H9 (cell line): ENCODE measurements at regions not wholly inside any gene's neighbourhood (a gene's known extent, or its start where the extent isn't known, plus 50 kb on each side); places are given as distances from the start of the nearest gene placed in this dataset.

ENCODE experiments used
- DNase-seq: peaks from one replicate; pipeline ENCODE4 v3.0.0-alpha.2; 2017
- H2AFZ ChIP-seq: one replicate; pipeline ENCODE4 v1.6.1; 2013; ENCODE audit warnings: mild to moderate bottlenecking, low read length, control low read depth, moderate library complexity
- H2AK5ac ChIP-seq: 2 replicates; pipeline ENCODE4 v1.6.1; 2013; ENCODE audit warnings: low read length, control low read depth, mixed read lengths; ENCODE audit not compliant: insufficient read length
- H2BK120ac ChIP-seq: one replicate; pipeline ENCODE4 v1.6.1; 2013; ENCODE audit warnings: low read depth, mild to moderate bottlenecking, low read length, control low read depth, inconsistent platforms; ENCODE audit not compliant: poor library complexity, severe bottlenecking
- H2BK12ac ChIP-seq: 2 replicates; pipeline ENCODE4 v1.6.1; 2013; ENCODE audit warnings: low read length, control low read depth, mixed read lengths, low read depth; ENCODE audit not compliant: insufficient read length
- H2BK15ac ChIP-seq: 2 replicates; pipeline ENCODE4 v1.6.1; 2013; ENCODE audit warnings: low read depth, low read length, control low read depth
- H2BK20ac ChIP-seq: one replicate; pipeline ENCODE4 v1.6.1; 2013; ENCODE audit warnings: low read depth, mild to moderate bottlenecking, low read length, control low read depth, inconsistent platforms; ENCODE audit not compliant: poor library complexity, severe bottlenecking
- H2BK5ac ChIP-seq: 2 replicates; pipeline ENCODE4 v1.6.1; 2013; ENCODE audit warnings: low read length, control low read depth, mixed read lengths; ENCODE audit not compliant: insufficient read length
- H3K14ac ChIP-seq: 2 replicates; pipeline ENCODE4 v1.6.1; 2013; ENCODE audit warnings: low read length, control low read depth; ENCODE audit not compliant: insufficient read depth
- H3K18ac ChIP-seq: 2 replicates; pipeline ENCODE4 v1.6.1; 2013; ENCODE audit warnings: low read depth, mild to moderate bottlenecking, mixed read lengths, low read length, control low read depth; ENCODE audit not compliant: insufficient read length
- H3K23ac ChIP-seq: 2 replicates; pipeline ENCODE4 v1.6.1; 2013; ENCODE audit warnings: low read length, control low read depth, mixed read lengths, low read depth; ENCODE audit not compliant: insufficient read length
- H3K23me2 ChIP-seq: 2 replicates; pipeline ENCODE4 v1.6.1; 2013; ENCODE audit warnings: low read depth, mild to moderate bottlenecking, mixed read lengths, low read length, control low read depth; ENCODE audit not compliant: insufficient read length, poor library complexity, severe bottlenecking
- H3K27ac ChIP-seq: 2 replicates; pipeline ENCODE4 v1.5.1; 2013; ENCODE audit warnings: low read length, control low read depth, mixed read lengths, low read depth; ENCODE audit not compliant: insufficient read length
- H3K27me3 ChIP-seq: 2 replicates; pipeline ENCODE4 v1.6.1; 2013; ENCODE audit warnings: low read length, control low read depth, inconsistent platforms; ENCODE audit not compliant: insufficient read depth
- H3K4ac ChIP-seq: 2 replicates; pipeline ENCODE4 v1.6.1; 2013; ENCODE audit warnings: low read depth, mild to moderate bottlenecking, control low read depth, inconsistent platforms, low read length, moderate library complexity
- H3K4me1 ChIP-seq: 2 replicates; pipeline ENCODE4 v1.6.1; 2013; ENCODE audit warnings: low read length, control low read depth, inconsistent platforms; ENCODE audit not compliant: insufficient read depth
- H3K4me2 ChIP-seq: 2 replicates; pipeline ENCODE4 v1.6.1; 2013; ENCODE audit warnings: low read length, control low read depth, mixed read lengths; ENCODE audit not compliant: insufficient read length, insufficient read depth
- H3K56ac ChIP-seq: 2 replicates; pipeline ENCODE4 v1.6.1; 2013; ENCODE audit warnings: low read depth, mild to moderate bottlenecking, mixed read lengths, low read length, control low read depth; ENCODE audit not compliant: insufficient read length
- H3K79me1 ChIP-seq: 2 replicates; pipeline ENCODE4 v1.6.1; 2013; ENCODE audit warnings: low read depth, mild to moderate bottlenecking, moderate library complexity, low read length, control low read depth, inconsistent platforms; ENCODE audit not compliant: insufficient read depth, poor library complexity, severe bottlenecking
- H3K79me2 ChIP-seq: 2 replicates; pipeline ENCODE4 v1.6.1; 2013; ENCODE audit warnings: low read length, control low read depth, inconsistent platforms; ENCODE audit not compliant: insufficient read depth
- H3K9ac ChIP-seq: 2 replicates; pipeline ENCODE4 v1.6.1; 2013; ENCODE audit warnings: low read length, control low read depth, mixed read lengths; ENCODE audit not compliant: insufficient read length; ENCODE audit errors: extremely low read depth
- H3K9me3 ChIP-seq: one replicate; pipeline ENCODE4 v1.6.1; 2013; ENCODE audit warnings: low read depth, low read length, inconsistent platforms; ENCODE audit not compliant: control insufficient read depth
- H3T11ph ChIP-seq: one replicate; pipeline ENCODE4 v1.6.1; 2013; ENCODE audit warnings: mild to moderate bottlenecking, low read length, control low read depth, inconsistent platforms
- H4K20me1 ChIP-seq: one replicate; pipeline ENCODE4 v1.6.1; 2013; ENCODE audit not compliant: control insufficient read depth, insufficient read length, insufficient read depth
- H4K5ac ChIP-seq: 2 replicates; pipeline ENCODE4 v1.6.1; 2013; ENCODE audit warnings: low read depth, mild to moderate bottlenecking, mixed read lengths, low read length, control low read depth; ENCODE audit not compliant: insufficient read length
- H4K8ac ChIP-seq: replicated peaks from 2 replicates; pipeline ENCODE4 v1.6.1; 2013; ENCODE audit warnings: low read length, control low read depth, mixed read lengths, low read depth; ENCODE audit not compliant: insufficient read length
- H4K91ac ChIP-seq: 2 replicates; pipeline ENCODE4 v1.6.1; 2013; ENCODE audit warnings: low read depth, mild to moderate bottlenecking, moderate library complexity, mixed read lengths, low read length, control low read depth; ENCODE audit not compliant: insufficient read length
- H3K27ac Mint-ChIP-seq, 3 experiments: 2 replicates in 2 of 3; 3 replicates in 1 of 3; pipeline ENCODE4 v1.8.0; 2020 to 2021; ENCODE audit warnings: mixed read lengths in 3 of 3, mild to moderate bottlenecking in 1 of 3, moderate library complexity in 1 of 3
- H3K27me3 Mint-ChIP-seq: 2 replicates; pipeline ENCODE4 v1.8.0; 2021; ENCODE audit warnings: low read depth, mild to moderate bottlenecking, moderate library complexity, mixed read lengths
- H3K36me3 Mint-ChIP-seq, 3 experiments: 2 replicates in 2 of 3; 3 replicates in 1 of 3; pipeline ENCODE4 v1.8.0; 2020 to 2021; ENCODE audit warnings: low read depth in 3 of 3, mixed read lengths in 3 of 3; ENCODE audit not compliant: insufficient read depth in 1 of 3
- H3K4me1 Mint-ChIP-seq, 2 experiments: 2 replicates each; pipeline ENCODE4 v1.8.0; 2020; ENCODE audit warnings: mixed read lengths in 2 of 2
- H3K4me3 Mint-ChIP-seq, 2 experiments: 2 replicates in 1 of 2; 3 replicates in 1 of 2; pipeline ENCODE4 v1.8.0; 2020 to 2021; ENCODE audit warnings: mild to moderate bottlenecking in 2 of 2, mixed read lengths in 2 of 2, moderate library complexity in 1 of 2
- H3K9me3 Mint-ChIP-seq, 2 experiments: 2 replicates in 1 of 2; 3 replicates in 1 of 2; pipeline ENCODE4 v1.8.0; 2020; ENCODE audit warnings: mild to moderate bottlenecking in 2 of 2, mixed read lengths in 2 of 2, moderate library complexity in 1 of 2
- CTCF ChIP-seq: fragments of 200-600 bp; sonication (generic); conservative IDR thresholded peaks from 3 replicates; pipeline ENCODE4 v1.8.0; 2021; ENCODE audit warnings: antibody characterized with exemption, mild to moderate bottlenecking
- WGBS: extraction: QIAGEN DNeasy Blood & Tissue Kit; methylation state at CpG from one replicate; pipeline ENCODE4 v1.1.7; 2013; ENCODE audit warnings: missing lambda C conversion rate, low lambda C conversion rate, mixed read lengths; ENCODE audit not compliant: insufficient read length; ENCODE audit errors: extremely low coverage; 5-methylcytosine and 5-hydroxymethylcytosine counted together

- no peak for DNase-seq
- Histone ChIP-seq H3K18ac (no peak overlapping the region), H3K56ac (no peak overlapping the region), H2AFZ (no peak overlapping the region), H2BK120ac (no peak overlapping the region), H3K27me3 (no peaks in the 10 kb centered on the region), H4K20me1 (no peaks in the 10 kb centered on the region), H3K4me2 (no peak overlapping the region), H2AK5ac (no peak overlapping the region), H3K9me3 (no peaks in the 10 kb centered on the region), H4K91ac (no peak overlapping the region), H3T11ph (no peak overlapping the region), H2BK20ac (no peak overlapping the region), H3K23me2 (no peaks in the 10 kb centered on the region), H2BK15ac (no peak overlapping the region), H3K23ac (no peak overlapping the region), H3K79me1 (no peaks in the 10 kb centered on the region), H3K9ac (no peak overlapping the region), H3K79me2 (no peaks in the 10 kb centered on the region), H2BK5ac (no peak overlapping the region), H3K27ac (no peak overlapping the region), H3K4me1 (no peaks in the 10 kb centered on the region; the same call in 1 of the 2 replicates), H3K14ac (no peak overlapping the region), H3K4ac (no peak overlapping the region), H4K5ac (no peak overlapping the region), H4K8ac (no peak overlapping the region), H2BK12ac (no peak overlapping the region)
- no peaks in the 10 kb centered on the region for H3K9me3 Mint-ChIP-seq
- no CpG with 5 or more reads among the region's 1 CpG for WGBS
- no peaks in the 10 kb centered on the region for H3K36me3 Mint-ChIP-seq
- TF ChIP-seq CTCF: peak; percentile 71
- H3K27me3 Mint-ChIP-seq: no peaks in the 10 kb centered on the region
- no peak overlapping the region for H3K4me3 Mint-ChIP-seq
- peaks cover 11 to 22% of the 10 kb centered on the region in 2 experiments for H3K4me1 Mint-ChIP-seq
- no peak overlapping the region for H3K27ac Mint-ChIP-seq
These were observed 54.9 kb upstream of the ANK3 start for GRCh38 chr10:60444494-60445064.
